Activated naive CD8-positive, alpha-beta T cell treated with anti-CD3 and anti-CD28 coated beads, Interleukin-2, amount 10 ng/mL, durations not matched to agents 7 days and 5 days (primary cell): ENCODE measurements at regions not wholly inside any gene's neighbourhood (a gene's known extent, or its start where the extent isn't known, plus 50 kb on each side); places are given as distances from the start of the nearest gene placed in this dataset.
"Not testable (repeated sequence)": the region's sequence is repeated elsewhere in the genome, so short reads cannot be mapped to it uniquely, and the experiment has no call there.

Experiments used
- ATAC-seq: fragments of 150-1000 bp; cut with Tn5 transposase; one replicate; pipeline ENCODE4 v1.10.0; 2021; ENCODE audit warnings: low read depth, moderate library complexity
- POLR2A ChIA-PET: fragments of 350-600 bp; sonication (Branson Sonifier 250); formaldehyde crosslinking; loops from one replicate; lab custom pipeline; 2021; ENCODE audit warnings: antibody characterized with exemption; lab: Charles Lee
- DNase-seq: peaks from one replicate; pipeline ENCODE4 v3.0.0; 2021
- H3K27ac Mint-ChIP-seq: one replicate; pipeline ENCODE4 v1.8.0; 2022; ENCODE audit warnings: mild to moderate bottlenecking, mixed read lengths
- H3K27me3 Mint-ChIP-seq: one replicate; pipeline ENCODE4 v1.8.0; 2022; ENCODE audit warnings: mild to moderate bottlenecking, moderate library complexity, mixed read lengths
- H3K36me3 Mint-ChIP-seq: one replicate; pipeline ENCODE4 v1.8.0; 2021; ENCODE audit warnings: mild to moderate bottlenecking, mixed read lengths
- H3K4me1 Mint-ChIP-seq: one replicate; pipeline ENCODE4 v1.8.0; 2021; ENCODE audit warnings: mixed read lengths
- H3K4me3 Mint-ChIP-seq: one replicate; pipeline ENCODE4 v1.8.0; 2022; ENCODE audit warnings: mild to moderate bottlenecking, moderate library complexity, mixed read lengths
- H3K9me3 Mint-ChIP-seq: one replicate; pipeline ENCODE4 v1.8.0; 2021; ENCODE audit warnings: mixed read lengths

GRCh38 chr4:118465831-118466230, 113.0 kb upstream of the PRSS12 start:
- H3K36me3 Mint-ChIP-seq, DNase-seq, H3K4me3 Mint-ChIP-seq, POLR2A ChIA-PET, H3K9me3 Mint-ChIP-seq, H3K27ac Mint-ChIP-seq, H3K27me3 Mint-ChIP-seq, ATAC-seq, H3K4me1 Mint-ChIP-seq: not testable (repeated sequence)

GRCh38 chr4:118474001-118474626, 121.3 kb upstream of the PRSS12 start:
- ATAC-seq, H3K36me3 Mint-ChIP-seq, H3K27ac Mint-ChIP-seq, H3K27me3 Mint-ChIP-seq, POLR2A ChIA-PET, H3K4me3 Mint-ChIP-seq, DNase-seq, H3K9me3 Mint-ChIP-seq, H3K4me1 Mint-ChIP-seq: not testable (repeated sequence)

- H3K9me3 Mint-ChIP-seq, H3K27ac Mint-ChIP-seq, POLR2A ChIA-PET, H3K4me1 Mint-ChIP-seq, DNase-seq, H3K27me3 Mint-ChIP-seq, H3K4me3 Mint-ChIP-seq, H3K36me3 Mint-ChIP-seq, ATAC-seq: not testable (repeated sequence)
These were observed 122.0 kb upstream of the PRSS12 start for GRCh38 chr4:118474771-118475170.

- H3K36me3 Mint-ChIP-seq, H3K27ac Mint-ChIP-seq, H3K27me3 Mint-ChIP-seq, DNase-seq, H3K4me3 Mint-ChIP-seq, POLR2A ChIA-PET, ATAC-seq, H3K9me3 Mint-ChIP-seq, H3K4me1 Mint-ChIP-seq: not testable (repeated sequence)
These were observed 123.1 kb upstream of the PRSS12 start for GRCh38 chr4:118475901-118476300.

- POLR2A ChIA-PET, H3K4me3 Mint-ChIP-seq, H3K36me3 Mint-ChIP-seq, DNase-seq, H3K4me1 Mint-ChIP-seq, H3K27me3 Mint-ChIP-seq, H3K27ac Mint-ChIP-seq, ATAC-seq, H3K9me3 Mint-ChIP-seq: not testable (repeated sequence)
These were observed 125.0 kb upstream of the PRSS12 start for GRCh38 chr4:118477826-118478225.

GRCh38 chr4:118485801-118486314, 133.1 kb upstream of the PRSS12 start:
- H3K4me1 Mint-ChIP-seq, POLR2A ChIA-PET, H3K36me3 Mint-ChIP-seq, DNase-seq, H3K9me3 Mint-ChIP-seq, H3K27ac Mint-ChIP-seq, H3K4me3 Mint-ChIP-seq, ATAC-seq: not testable (repeated sequence)
- H3K27me3 Mint-ChIP-seq, result peaks cover 12% of the 10 kb centered on the region

- H3K27ac Mint-ChIP-seq, H3K4me3 Mint-ChIP-seq, ATAC-seq, H3K4me1 Mint-ChIP-seq, POLR2A ChIA-PET, H3K27me3 Mint-ChIP-seq, DNase-seq, H3K36me3 Mint-ChIP-seq, H3K9me3 Mint-ChIP-seq: not testable (repeated sequence)
These were observed 140.2 kb upstream of the PRSS12 start for GRCh38 chr4:118492963-118493362.

GRCh38 chr4:118494437-118494836, 141.6 kb upstream of the PRSS12 start:
- H3K4me3 Mint-ChIP-seq, POLR2A ChIA-PET, ATAC-seq, H3K4me1 Mint-ChIP-seq, H3K27me3 Mint-ChIP-seq, H3K36me3 Mint-ChIP-seq, DNase-seq, H3K27ac Mint-ChIP-seq, H3K9me3 Mint-ChIP-seq: not testable (repeated sequence)

- H3K9me3 Mint-ChIP-seq, DNase-seq, H3K36me3 Mint-ChIP-seq, H3K4me1 Mint-ChIP-seq, ATAC-seq, H3K4me3 Mint-ChIP-seq, H3K27me3 Mint-ChIP-seq, POLR2A ChIA-PET, H3K27ac Mint-ChIP-seq: not testable (repeated sequence)
These were observed 150.2 kb upstream of the PRSS12 start for GRCh38 chr4:118502967-118503366.

GRCh38 chr4:118504927-118505326, 152.1 kb upstream of the PRSS12 start:
- H3K27ac Mint-ChIP-seq, H3K4me1 Mint-ChIP-seq, H3K36me3 Mint-ChIP-seq, H3K9me3 Mint-ChIP-seq, POLR2A ChIA-PET, DNase-seq, H3K4me3 Mint-ChIP-seq, ATAC-seq, H3K27me3 Mint-ChIP-seq: not testable (repeated sequence)

GRCh38 chr4:118505491-118505890, 152.7 kb upstream of the PRSS12 start:
- POLR2A ChIA-PET, H3K27me3 Mint-ChIP-seq, ATAC-seq, H3K36me3 Mint-ChIP-seq, H3K4me3 Mint-ChIP-seq, H3K27ac Mint-ChIP-seq, H3K4me1 Mint-ChIP-seq, DNase-seq, H3K9me3 Mint-ChIP-seq: not testable (repeated sequence)

GRCh38 chr4:118512870-118513269, 160.1 kb upstream of the PRSS12 start:
- POLR2A ChIA-PET, H3K27me3 Mint-ChIP-seq, ATAC-seq, H3K36me3 Mint-ChIP-seq, H3K4me1 Mint-ChIP-seq, H3K27ac Mint-ChIP-seq, H3K4me3 Mint-ChIP-seq, DNase-seq, H3K9me3 Mint-ChIP-seq: not testable (repeated sequence)

- POLR2A ChIA-PET, H3K27me3 Mint-ChIP-seq, H3K27ac Mint-ChIP-seq, DNase-seq, H3K9me3 Mint-ChIP-seq, H3K36me3 Mint-ChIP-seq, H3K4me1 Mint-ChIP-seq, ATAC-seq, H3K4me3 Mint-ChIP-seq: not testable (repeated sequence)
These were observed 161.5 kb upstream of the PRSS12 start for GRCh38 chr4:118514332-118514731.

GRCh38 chr4:118516107-118516506, 163.3 kb upstream of the PRSS12 start:
- H3K27me3 Mint-ChIP-seq, H3K36me3 Mint-ChIP-seq, H3K4me1 Mint-ChIP-seq, H3K27ac Mint-ChIP-seq, POLR2A ChIA-PET, DNase-seq, H3K4me3 Mint-ChIP-seq, H3K9me3 Mint-ChIP-seq, ATAC-seq: not testable (repeated sequence)
